ENCODE measurements at regions not wholly inside any gene's neighbourhood (a gene's known extent, or its start where the extent isn't known, plus 50 kb on each side); places are given as distances from the start of the nearest gene placed in this dataset.

- TF ChIP-seq CHD7 (IDR thresholded peaks at IDR 0.05; ENCODE audit: insufficient replicate concordance, low read length) (no peak), TEAD4 (IDR thresholded peaks at IDR 0.05; ENCODE audit: low read depth, low read length) (no peak), MAFK (IDR thresholded peaks at IDR 0.05; ENCODE audit: low read depth, low read length) (no peak), EGR1 (IDR thresholded peaks at IDR 0.05; ENCODE audit: borderline replicate concordance, low read depth, low read length) (no peak), NANOG (IDR thresholded peaks at IDR 0.05; ENCODE audit: insufficient read depth, low read depth, low read length, poor library complexity, severe bottlenecking) (no peak), CBX8 (IDR thresholded peaks at IDR 0.05; ENCODE audit: borderline replicate concordance, low read depth, low read length) (no peak), SP4 (IDR thresholded peaks at IDR 0.05; ENCODE audit: low read length) (no peak), RAD21 (IDR thresholded peaks at IDR 0.05 in 1 of 2, conservative IDR thresholded peaks at IDR 0.05 in 1 of 2; ENCODE audit: low read depth in 2 of 2, low read length in 2 of 2) (no peak), CBX5 (IDR thresholded peaks at IDR 0.05; ENCODE audit: low read depth, low read length) (no peak)
These were observed 65.9 kb upstream of the FSTL5 start (continued) for GRCh38 chr4:162229670-162230069.

All from H1 (cell line).